ENCODE measurements at regions not wholly inside any gene's neighbourhood (a gene's known extent, or its start where the extent isn't known, plus 50 kb on each side); places are given as distances from the start of the nearest gene placed in this dataset.

DNA sequence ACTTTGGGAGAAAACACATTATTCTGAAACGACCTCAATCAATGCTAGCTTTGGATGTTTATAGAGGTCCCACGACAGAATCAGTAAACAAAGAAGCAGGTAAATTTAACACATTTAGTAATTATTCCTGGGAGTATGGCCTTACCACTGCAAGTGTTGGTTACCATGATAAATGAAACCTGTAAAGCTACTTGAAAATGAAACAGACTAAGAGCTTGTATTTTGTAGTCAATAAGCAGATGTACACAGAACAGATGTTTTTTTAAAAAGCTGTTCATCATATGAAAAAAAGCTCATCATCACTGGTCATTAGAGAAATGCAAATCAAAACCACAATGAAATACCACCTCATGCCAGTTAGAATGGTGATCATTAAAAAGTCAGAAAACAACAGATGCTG, 295.3 kb upstream of the XYLT1 start:
- TF ChIP-seq ZNF274 (IDR thresholded peaks at IDR 0.05; ENCODE audit: low read depth, low read length) (no peak), YY1 (IDR thresholded peaks at IDR 0.05; ENCODE audit: insufficient read depth, insufficient read length) (no peak)
